ENCODE measurements at regions not wholly inside any gene's neighbourhood (a gene's known extent, or its start where the extent isn't known, plus 50 kb on each side); places are given as distances from the start of the nearest gene placed in this dataset.
"Not testable (repeated sequence)": the region's sequence is repeated elsewhere in the genome, so short reads cannot be mapped to it uniquely, and the experiment has no call there.

- DNase-seq (ENCODE audit: extremely low read depth in 1 of 2, low read depth in 1 of 2), result no peak
These were observed 112.3 kb downstream of the PCSK1 start for GRCh38 chr5:96320797-96321196.

- not testable (repeated sequence) for DNase-seq (ENCODE audit: extremely low read depth in 1 of 2, low read depth in 1 of 2)
These were observed 112.9 kb downstream of the PCSK1 start for GRCh38 chr5:96319981-96320739.

GRCh38 chr5:96318569-96319110, 114.4 kb downstream of the PCSK1 start:
- no peak for DNase-seq (ENCODE audit: extremely low read depth in 1 of 2, low read depth in 1 of 2)

- no peak for DNase-seq (ENCODE audit: extremely low read depth in 1 of 2, low read depth in 1 of 2)
These were observed 115.1 kb downstream of the PCSK1 start for GRCh38 chr5:96317945-96318344.

- DNase-seq (ENCODE audit: extremely low read depth in 1 of 2, low read depth in 1 of 2), result no peak
These were observed 116.6 kb downstream of the PCSK1 start for GRCh38 chr5:96316487-96316886.

- DNase-seq (ENCODE audit: extremely low read depth in 1 of 2, low read depth in 1 of 2), result no peak
These were observed 117.0 kb downstream of the PCSK1 start for GRCh38 chr5:96316017-96316416.

- no peak for DNase-seq (ENCODE audit: extremely low read depth in 1 of 2, low read depth in 1 of 2)
These were observed 117.6 kb downstream of the PCSK1 start for GRCh38 chr5:96315431-96315830.

GRCh38 chr5:96312383-96312782, 120.7 kb downstream of the PCSK1 start:
- DNase-seq (ENCODE audit: extremely low read depth in 1 of 2, low read depth in 1 of 2), result no peak

GRCh38 chr5:96307047-96307446, 126.0 kb downstream of the PCSK1 start:
- not testable (repeated sequence) for DNase-seq (ENCODE audit: extremely low read depth in 1 of 2, low read depth in 1 of 2)

- no peak for DNase-seq (ENCODE audit: extremely low read depth in 1 of 2, low read depth in 1 of 2)
These were observed 130.8 kb downstream of the PCSK1 start for GRCh38 chr5:96302174-96302738.

GRCh38 chr5:96300976-96301375, 132.1 kb downstream of the PCSK1 start:
- no peak for DNase-seq (ENCODE audit: extremely low read depth in 1 of 2, low read depth in 1 of 2)

GRCh38 chr5:96297867-96298266, 135.2 kb downstream of the PCSK1 start:
- DNase-seq (ENCODE audit: extremely low read depth in 1 of 2, low read depth in 1 of 2), result no peak

GRCh38 chr5:96297290-96297689, 135.8 kb downstream of the PCSK1 start:
- no peak for DNase-seq (ENCODE audit: extremely low read depth in 1 of 2, low read depth in 1 of 2)

GRCh38 chr5:96294884-96295202, 138.2 kb downstream of the PCSK1 start:
- no peak for DNase-seq (ENCODE audit: extremely low read depth in 1 of 2, low read depth in 1 of 2)

- no peak for DNase-seq (ENCODE audit: extremely low read depth in 1 of 2, low read depth in 1 of 2)
These were observed 138.8 kb downstream of the PCSK1 start for GRCh38 chr5:96293966-96294883.

- no peak for DNase-seq (ENCODE audit: extremely low read depth in 1 of 2, low read depth in 1 of 2)
These were observed 140.3 kb downstream of the PCSK1 start for GRCh38 chr5:96292582-96293247.

GRCh38 chr5:96289287-96289686, 143.8 kb downstream of the PCSK1 start:
- DNase-seq (ENCODE audit: extremely low read depth in 1 of 2, low read depth in 1 of 2), result not testable (repeated sequence)

GRCh38 chr5:96288845-96289185, 144.2 kb downstream of the PCSK1 start:
- DNase-seq (ENCODE audit: extremely low read depth in 1 of 2, low read depth in 1 of 2), result no peak

- no peak for DNase-seq (ENCODE audit: extremely low read depth in 1 of 2, low read depth in 1 of 2)
These were observed 144.7 kb downstream of the PCSK1 start for GRCh38 chr5:96288166-96288844.

- no peak for DNase-seq (ENCODE audit: extremely low read depth in 1 of 2, low read depth in 1 of 2)
These were observed 145.9 kb downstream of the PCSK1 start for GRCh38 chr5:96287136-96287535.
